GM19468 (cell line): ENCODE measurements at regions not wholly inside any gene's neighbourhood (a gene's known extent, or its start where the extent isn't known, plus 50 kb on each side); places are given as distances from the start of the nearest gene placed in this dataset.
A peak's percentile ranks its signal among the peaks of the same experiment; 100 is the strongest.

ENCODE experiments used
- ATAC-seq: cut with Tn5 transposase; IDR thresholded peaks from one replicate; pipeline ENCODE4 v1.9.1; 2021; ENCODE audit warnings: mild to moderate bottlenecking, moderate library complexity, moderate number of reproducible peaks; ENCODE audit not compliant: unreplicated experiment; ENCODE audit errors: extremely low read depth

DNA sequence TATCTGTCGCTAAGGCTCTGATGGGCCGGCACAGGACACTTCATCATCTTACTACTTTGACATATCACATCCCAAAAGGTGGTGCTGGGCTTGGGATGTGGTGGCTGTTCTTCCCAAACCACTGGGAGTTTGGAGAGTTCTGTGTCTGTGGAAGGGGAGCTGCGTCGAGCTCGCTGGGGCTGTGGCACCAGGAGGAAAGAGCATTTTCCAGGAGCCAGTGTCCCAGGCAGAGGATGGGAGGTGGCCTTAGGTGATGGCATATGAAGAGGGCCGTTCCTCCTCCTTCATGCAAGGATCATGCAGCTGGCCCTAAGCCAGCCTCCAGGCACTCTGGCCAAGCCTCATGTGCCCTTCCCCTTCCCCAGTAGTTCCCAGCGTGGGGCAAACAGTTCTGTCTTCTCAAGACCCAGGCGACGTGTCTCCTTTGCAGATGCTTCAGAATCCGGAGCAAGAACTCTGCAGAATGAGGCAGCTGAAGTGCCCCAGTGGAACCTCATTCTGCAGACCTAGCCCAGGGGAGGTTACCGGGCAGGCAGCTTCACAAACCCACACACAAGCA lies 89.4 kb upstream of the TNRC6C start:
- no peak for ATAC-seq

DNA sequence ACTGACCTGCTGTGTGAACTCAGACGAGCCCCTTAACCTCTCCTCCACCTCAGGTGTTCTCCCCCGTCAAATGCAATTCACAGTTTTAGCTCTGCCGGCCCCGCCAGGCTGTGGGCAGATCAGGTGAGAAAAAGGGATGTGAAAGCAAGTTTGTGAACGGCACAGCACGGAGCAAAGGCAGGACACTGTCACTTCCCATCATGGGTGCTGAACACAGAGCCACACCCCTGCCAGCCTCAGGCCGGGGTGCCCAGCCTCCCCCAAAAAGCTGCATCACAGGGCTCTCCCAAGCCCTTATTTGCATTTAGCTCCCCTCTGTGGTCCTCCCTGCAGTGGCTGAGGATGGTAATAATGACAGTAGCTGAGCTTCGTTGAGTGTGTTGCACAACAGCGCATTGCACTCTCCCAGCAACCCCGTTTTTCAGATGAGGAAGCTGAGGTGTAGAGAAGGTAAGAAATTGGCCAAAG lies 88.8 kb upstream of the TNRC6C start:
- peak; percentile 74 for ATAC-seq

DNA sequence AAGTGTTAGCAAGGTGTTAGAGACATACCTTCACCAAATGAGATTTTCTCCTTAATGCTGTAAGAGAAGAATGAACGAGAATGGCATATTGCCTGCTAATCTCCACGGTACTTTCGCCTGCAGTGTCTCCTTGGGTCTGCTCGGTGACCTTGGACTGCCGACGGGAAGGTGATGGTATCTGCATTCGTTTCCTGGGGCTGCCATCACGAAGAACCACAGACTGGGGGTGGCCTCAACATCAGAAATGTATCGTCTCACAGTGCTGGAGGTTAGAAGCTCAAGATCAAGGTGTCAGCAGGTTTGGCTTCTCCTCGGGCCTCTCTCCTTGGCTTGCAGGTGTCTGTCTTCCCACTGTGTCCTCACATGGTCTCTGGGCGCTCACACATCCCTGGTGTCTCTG lies 86.3 kb upstream of the TNRC6C start:
- no peak for ATAC-seq

DNA sequence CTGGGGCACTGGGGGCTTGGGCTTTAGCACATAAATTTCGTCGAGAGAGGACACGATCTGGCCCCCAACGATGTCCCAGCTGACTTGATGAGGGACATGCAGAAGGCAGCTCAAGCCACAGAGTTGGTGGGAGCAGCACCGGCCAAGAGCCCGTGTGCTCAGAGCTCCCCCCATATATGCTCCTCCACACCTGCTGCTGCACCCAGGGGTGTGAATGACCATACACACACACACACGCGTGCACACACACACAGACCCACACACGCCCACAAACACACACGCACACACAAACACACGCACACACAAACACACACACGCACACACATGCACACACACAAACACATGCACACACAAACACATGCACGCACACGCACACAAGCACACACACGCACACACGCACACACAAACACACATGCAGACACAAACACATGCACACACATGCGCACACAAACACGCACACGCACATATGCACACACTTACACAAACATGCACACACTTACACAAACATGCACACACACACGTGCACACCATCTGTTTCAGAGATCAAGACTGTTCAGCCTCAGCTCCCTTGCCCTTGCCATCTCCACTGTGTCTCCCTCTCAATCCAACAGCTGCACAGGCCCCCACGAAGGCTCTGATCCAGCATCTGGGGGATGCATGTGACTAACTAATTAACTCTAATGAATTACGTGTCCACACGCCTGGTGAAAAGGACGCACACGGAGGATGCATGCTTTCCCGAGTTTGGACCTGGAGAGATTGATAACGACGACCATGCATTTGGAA lies 85.6 kb upstream of the TNRC6C start:
- no peak for ATAC-seq

DNA sequence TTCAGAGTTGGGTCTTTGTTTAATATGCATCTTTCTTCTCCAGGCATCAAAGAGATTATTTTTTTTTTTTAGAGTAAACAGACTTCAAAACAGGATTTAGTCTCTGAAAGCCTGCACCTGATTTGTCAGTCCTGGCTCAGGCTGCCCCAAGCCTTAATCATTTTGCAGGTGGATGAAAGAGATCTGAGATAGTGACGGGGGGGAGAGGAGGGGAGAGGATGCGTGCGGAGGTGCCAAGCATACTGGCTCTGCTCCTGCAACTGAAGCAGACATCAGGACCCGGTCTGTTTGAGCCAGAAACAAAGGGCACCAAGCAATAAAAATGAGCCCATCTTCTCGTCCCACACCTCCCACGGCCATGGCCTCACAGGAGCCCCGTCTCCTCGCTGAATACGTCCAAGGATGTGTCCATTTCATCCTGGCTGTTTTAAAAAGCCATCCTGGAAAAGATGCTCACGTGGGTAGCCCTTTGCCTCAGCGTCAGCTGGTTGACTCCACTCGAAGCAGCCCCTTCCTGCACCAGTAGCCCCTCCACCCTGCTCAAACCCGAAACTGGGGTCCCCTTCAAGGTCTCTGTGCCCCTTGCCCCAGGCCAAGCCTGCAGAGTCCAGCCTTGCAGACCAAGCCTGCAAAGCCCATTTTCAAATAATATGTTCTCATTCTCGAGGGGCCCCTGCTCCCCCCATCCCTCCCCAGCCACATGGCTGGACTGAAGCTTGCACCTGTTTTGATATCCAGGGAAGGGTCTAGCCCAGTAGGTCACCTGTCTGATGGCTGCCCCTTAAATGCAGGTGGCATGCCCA lies 84.8 kb upstream of the TNRC6C start:
- no peak for ATAC-seq

DNA sequence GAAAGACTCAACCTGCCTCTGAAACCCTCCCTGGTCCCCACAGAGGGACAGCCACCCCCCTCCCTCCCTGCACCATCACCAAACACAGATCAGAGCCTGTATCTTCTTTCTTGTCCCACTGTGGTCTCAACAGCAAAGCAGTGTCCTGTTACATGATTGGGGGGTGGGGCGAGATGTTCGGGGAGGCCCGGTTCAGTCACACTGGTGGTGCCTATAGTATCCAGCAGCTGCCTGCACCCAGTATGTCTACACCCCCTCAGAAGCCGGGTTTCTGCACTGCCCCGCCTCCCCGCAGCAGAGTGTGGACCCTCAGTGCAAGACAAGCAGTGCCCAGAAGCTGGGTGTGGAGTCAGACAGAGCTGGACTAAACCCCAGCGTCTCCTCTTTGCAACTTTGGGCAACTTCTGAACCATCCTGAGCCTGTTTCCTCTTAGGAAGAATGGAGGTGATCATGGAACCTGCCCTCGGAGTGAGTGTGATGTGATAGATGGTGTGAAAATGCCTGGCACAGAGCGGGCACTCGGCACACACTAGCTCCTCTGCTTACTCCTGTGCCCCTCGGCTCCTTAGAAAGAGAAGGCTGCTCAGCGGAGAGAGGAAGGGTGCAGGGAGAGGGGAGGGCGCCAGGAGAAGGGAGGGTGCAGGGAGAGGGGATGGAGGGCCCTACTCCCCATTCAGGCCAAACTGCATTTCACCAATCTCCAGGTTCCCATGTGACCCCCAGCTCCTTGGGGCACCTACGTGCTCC lies 84.0 kb upstream of the TNRC6C start:
- no peak for ATAC-seq

DNA sequence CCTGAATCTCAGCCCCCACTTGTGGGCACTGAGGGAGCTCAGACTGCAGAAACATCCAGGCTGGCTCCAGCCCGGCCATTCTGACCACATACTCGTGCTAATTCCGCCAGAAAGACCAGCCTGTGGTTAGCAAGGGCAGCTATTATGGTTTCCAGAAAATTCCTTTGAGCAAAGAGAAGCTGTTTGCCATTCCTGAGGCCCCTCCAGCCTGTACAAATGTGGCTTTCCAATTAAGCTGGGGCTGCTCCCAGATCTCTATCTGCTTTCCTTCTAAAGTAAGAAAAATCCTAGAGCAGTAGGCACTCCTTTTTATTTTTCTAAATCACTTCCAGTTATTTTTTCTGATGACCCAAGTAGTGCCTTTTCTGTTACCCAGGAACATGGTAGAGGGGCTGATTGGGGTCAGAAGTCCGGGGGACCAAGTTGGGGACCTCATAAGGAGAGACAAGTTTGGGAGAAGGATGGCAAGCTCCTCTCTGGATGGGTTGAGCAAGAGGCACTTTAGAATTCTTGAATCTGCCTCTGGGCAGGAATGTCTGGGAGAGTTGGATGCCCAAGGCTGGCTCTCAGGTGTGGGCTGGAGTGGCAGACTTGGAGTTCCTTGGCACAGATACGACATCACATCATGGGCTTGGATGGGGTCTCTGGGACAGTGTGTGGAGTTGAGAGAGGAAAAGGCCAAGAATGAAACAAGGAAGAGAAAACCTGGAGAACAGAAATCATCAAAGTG lies 83.3 kb upstream of the TNRC6C start:
- no peak for ATAC-seq

DNA sequence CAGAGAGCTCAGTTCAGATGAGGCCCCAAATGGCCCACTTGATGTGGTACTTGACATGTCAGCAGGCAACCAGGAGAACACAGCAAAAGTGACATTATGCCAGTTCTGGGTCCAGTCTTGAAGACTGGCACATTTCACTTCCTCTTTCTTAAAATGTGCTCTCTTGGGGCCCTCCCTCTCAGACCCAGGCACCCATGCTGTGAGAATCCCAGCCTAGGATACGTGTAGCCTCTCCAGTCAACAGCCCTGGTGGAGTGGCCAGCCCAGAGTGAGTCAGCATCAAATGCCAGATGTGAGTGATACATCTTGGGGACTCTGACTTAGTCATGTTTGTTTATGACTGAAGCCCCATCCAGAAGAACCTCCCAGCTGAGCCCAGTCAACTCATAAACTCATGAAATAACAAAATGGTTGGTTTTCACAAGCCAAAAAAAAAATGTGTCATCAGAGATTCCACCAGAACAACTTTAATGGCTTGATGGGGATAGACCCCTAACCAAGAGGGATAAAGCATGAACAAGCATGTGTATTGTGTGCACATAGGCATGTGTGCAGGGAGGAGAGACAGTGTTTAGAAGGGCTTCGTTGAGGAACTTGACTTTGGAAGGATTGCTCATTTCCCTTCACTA lies 82.5 kb upstream of the TNRC6C start:
- no peak for ATAC-seq

DNA sequence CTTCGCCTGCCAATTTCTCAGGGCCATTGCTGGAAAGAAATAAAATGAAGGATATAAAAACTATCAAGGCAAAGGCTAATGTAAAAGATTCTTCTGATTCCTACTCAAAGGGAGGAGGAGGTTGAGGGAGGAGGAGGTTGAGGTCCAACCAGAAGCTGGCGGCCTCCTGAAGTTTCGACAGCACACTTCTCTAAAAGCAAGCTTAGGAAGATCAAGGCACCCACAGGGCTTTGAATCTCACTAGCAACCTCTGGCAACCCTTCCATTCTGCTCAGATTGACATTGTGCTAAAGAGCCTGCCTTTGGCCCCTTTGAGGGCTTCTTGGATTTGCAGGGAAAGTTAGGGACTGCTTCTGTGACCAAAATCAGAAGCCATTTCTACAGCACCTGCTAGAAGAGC lies 81.5 kb upstream of the TNRC6C start:
- ATAC-seq: no peak

DNA sequence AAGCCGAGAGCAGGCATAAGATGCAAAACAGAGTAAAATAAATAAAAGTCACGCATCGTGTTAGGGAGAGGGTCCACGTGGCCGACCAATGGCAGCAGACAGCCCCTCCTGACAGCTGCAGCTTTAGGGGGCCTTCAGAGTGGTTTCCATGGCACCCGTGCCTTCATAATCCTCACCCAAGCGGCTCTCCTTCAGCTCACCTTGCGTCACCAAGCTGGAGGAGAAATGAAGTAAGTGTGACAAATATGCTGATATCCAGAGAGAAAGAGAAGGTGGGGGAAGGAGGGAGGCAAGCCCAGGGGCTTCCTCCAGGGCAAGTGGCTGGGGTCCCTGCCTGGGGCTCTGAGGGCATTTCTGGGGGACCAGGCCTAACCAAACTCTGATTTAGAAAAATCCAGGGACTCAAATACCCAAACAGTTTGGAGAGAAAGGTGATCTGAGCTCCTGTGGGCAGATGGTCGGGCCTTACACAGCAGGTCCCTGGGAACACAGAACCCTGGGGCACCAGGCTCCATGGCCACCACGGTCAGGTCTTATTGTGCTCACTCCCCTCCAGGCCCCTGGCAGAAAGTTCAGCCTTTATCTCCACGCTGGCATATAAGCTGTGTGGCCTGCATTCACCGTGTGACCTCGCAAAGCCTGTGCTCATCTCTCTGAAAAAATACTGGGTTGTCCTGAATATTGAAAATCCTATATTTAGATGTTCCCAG lies 80.7 kb upstream of the TNRC6C start:
- ATAC-seq: no peak

DNA sequence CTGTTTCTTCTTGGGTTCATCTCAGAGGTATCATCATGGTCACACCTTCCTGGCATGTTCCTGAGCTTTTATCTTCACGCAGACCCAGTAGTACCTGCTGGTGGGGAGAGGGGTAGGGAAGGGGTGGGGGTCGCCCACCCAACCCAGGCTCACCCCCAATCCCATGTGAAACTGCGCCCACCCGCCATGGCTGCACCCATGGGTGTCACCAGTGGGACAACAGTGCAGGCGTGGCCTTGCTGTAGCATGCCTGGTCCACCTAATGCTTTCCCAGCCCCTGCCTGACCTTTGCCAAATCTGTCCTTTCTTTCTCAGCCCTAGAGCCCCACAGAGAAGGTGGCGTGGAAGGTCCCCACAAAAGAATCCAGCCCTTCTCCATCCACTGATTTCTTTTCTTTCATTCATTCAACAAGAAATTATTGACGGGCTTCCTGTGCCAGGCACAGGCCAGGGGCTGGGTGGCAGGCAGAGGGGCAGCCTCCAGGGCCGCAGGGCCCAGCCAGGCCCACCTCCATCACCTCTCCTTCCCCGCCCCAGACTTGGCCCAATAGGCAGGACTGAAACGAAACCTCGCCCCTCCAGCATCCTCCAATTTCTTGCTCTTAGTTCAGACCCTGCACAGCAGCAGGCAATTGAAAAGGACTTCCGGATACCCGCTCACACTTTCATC lies 79.1 kb upstream of the TNRC6C start:
- ATAC-seq: no peak

DNA sequence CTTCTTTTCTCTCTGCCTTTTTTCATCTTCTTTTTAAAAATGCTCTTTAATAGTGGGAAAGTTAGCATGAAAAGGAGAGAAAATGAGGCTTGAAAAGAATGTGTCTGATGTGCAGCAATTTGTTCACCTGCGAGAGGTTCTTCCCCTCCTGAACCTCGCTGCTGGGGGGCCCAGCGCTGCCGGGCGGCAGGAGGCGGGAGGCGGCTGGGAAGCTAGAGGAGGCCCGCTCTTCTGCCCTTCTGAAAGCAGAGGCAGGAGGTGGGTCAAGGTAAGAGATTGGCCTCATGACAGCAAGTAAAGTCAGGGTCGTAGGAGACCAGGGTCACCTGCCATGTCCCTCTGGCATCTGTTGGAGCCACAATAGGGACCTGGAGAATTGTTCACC lies 78.6 kb upstream of the TNRC6C start:
- no peak for ATAC-seq

DNA sequence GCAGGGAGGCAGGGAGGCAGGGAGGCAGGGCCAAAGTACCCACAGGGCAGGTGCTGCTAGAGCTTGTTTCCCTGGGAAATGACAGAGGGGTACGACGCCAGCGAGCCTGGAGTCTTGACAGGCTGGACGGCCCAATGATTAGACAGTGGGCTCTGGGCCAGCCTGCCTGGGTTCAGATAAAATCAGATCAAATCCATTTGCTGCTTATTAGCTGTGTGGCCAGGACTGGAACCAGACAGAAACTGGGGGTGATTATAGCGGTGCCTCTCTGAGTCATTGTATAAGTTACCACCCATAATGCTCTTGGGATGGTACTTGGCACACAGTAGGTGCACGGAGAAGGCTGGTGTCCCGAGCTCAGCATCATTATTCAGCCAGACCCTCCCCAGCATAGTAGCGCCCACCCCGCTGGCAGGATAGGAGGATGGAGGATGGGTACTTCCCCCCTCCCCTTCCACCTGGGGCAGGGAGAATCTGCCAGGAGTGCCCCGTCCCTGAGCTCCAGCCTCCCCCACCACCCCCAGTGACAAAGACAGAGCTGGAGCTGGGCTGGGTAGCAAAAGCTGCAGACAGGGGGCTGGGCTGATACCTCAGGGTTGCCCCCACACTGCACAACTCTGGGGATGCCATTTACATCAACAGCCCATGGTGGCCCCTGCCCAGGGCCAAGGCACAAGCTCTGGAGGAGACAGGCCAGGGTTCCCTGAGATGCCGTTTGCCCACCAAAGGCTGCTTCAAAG lies 77.6 kb upstream of the TNRC6C start:
- no peak for ATAC-seq

DNA sequence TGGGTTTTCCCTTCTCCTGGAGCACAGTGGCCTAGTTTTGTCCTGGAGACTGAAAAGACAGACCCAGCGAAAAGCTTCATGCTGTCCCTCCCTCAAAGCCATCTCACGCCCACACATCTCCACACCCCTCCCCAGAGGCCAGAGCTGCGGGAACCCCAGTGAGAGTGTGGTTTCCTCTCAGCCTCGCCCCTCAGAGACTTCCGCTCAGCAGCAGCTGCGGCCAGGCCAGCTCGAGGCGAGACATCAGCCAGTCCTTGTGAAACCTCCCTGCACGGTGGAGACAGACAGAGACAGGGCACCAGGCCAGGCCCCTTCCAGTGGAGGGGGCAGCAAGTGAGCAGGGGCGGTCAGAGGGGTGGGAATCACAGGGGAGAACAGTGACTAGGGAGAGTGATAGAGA lies 77.0 kb upstream of the TNRC6C start:
- peak; percentile 72 for ATAC-seq

DNA sequence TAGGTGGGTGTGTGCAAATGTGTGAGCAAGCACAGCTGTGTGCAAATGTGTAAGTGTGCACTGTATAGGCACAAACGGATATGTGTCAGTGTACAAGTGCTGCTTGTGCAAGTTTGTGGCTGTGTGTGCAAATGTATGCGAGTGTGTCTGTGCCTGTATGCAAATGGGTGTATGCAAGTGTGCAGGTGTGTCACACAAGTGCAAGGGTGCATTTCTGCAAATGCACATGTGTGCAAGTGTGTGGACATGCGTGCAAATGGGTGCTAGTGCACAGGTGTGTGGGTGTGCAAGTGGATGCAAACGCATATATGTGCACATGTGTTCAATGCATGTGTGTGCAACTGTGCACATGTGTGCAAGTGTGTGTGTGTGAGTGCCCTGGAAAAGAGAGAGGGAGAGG lies 76.5 kb upstream of the TNRC6C start:
- no peak for ATAC-seq

DNA sequence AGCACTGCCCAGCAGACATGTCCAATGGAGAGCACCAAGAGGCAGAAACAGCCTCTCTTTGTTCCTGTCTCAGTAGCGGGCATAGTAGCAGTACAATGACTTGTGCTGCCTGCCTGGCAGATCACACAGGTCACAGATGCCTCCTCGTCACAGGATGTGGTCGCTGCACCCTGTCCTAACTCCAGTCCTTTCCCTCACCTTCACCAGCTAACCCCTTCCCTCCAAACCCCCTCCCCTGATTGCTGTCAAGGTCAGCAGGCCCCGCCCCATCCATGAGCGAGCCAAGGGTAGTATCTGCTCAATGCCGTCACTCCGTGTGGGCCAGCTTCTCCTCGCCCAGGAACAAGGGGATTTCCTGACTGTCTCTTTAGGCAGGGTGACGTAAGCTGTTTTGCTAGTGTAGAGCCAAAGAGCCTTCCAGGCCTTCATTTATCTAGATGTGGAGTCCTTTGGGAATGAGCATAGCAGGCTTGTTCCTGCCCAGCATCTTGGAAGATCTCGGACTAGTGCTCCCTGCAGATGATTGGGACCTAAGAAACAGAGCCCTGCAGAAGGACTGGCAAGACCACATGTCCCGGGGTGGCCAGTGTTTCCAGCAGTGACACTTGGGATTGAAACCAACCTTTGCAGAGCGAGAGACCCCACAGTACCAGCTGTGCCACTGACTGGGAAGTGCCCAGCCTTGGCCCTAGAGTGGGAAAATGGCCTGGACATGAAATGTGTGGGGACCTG lies 75.9 kb upstream of the TNRC6C start:
- no peak for ATAC-seq

DNA sequence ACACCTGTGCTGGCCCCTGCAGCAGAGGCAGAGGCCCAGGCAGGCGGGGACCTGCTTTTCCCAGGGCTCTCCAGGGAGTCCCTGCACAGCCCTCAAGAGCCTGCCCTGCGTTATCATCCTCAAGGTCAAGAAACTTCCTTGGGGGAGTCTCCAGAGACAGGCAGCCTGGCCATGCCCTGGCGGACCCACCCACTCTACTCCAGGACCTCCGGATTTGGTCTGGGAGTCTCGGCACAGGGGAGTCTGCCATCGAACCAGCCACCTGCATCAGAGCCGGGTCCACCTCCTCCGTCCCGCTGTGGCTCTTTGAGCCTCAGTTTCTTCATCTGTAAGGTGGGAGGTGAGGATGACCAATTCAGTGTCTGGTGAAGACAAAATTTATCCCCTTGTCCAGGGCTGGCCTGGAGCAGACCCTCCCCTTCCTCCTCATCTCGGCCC lies 75.3 kb upstream of the TNRC6C start:
- ATAC-seq: no peak
